AG04449 (cell line): ENCODE measurements at regions not wholly inside any gene's neighbourhood (a gene's known extent, or its start where the extent isn't known, plus 50 kb on each side); places are given as distances from the start of the nearest gene placed in this dataset.

Experiments
- CTCF ChIA-PET: fragments of 350-600 bp; formaldehyde crosslinking; extraction: SDS; loops from one replicate; lab custom pipeline; 2021; ENCODE audit warnings: antibody characterized with exemption; lab: Yijun Ruan, JAX
- POLR2A ChIA-PET: fragments of 400-600, 350-600 bp; formaldehyde crosslinking; extraction: SDS; loops from one replicate; lab custom pipeline; 2020; ENCODE audit warnings: antibody characterized with exemption, inconsistent platforms; lab: Yijun Ruan, JAX
- DNase-seq: peaks from one replicate; pipeline ENCODE4 v3.0.0-alpha.2; 2010; ENCODE audit warnings: low read depth, low spot score
- H3K4me3 ChIP-seq: 2 replicates; pipeline ENCODE4 v1.5.1; 2011; ENCODE audit warnings: low read depth, mild to moderate bottlenecking, control low read depth, low read length
- TF ChIP-seq, protein P1 (sequence below): IDR thresholded peaks from one replicate; pipeline ENCODE4 v1.5.1; 2011; ENCODE audit warnings: mild to moderate bottlenecking, moderate library complexity, low read length, control low read depth, inconsistent platforms; ENCODE audit not compliant: insufficient read depth; ENCODE audit errors: missing control alignments

DNA sequence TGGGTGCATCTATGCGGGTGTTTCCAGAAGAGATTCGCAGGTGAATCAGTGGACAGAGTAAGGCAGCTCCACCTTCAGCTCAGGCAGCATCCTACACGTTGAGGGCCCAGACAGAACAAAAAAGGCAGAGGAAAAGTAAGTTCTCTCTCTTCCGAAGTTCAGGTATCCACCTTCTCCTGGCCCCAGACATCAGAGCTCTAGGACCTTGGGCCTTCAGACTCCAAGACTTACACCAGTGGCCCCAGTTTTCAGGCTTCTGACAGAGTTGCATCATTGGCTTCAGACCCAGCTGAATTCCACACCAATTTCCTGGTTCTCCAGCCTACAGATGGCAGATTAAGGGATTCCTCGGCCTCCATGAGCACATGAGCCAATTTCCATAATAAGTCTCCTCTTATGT is 102.2 kb upstream of the GPR26 start:
- H3K4me3 ChIP-seq = no peak overlapping the region
- CTCF ChIA-PET = interaction anchor here (0.9 to 7.6 kb wide), 2 partner anchors 9 to 521 kb away, joined by 3 to 56 read pairs; no protein-coding TSS in a partner anchor
- TF ChIP-seq, protein P1, sequence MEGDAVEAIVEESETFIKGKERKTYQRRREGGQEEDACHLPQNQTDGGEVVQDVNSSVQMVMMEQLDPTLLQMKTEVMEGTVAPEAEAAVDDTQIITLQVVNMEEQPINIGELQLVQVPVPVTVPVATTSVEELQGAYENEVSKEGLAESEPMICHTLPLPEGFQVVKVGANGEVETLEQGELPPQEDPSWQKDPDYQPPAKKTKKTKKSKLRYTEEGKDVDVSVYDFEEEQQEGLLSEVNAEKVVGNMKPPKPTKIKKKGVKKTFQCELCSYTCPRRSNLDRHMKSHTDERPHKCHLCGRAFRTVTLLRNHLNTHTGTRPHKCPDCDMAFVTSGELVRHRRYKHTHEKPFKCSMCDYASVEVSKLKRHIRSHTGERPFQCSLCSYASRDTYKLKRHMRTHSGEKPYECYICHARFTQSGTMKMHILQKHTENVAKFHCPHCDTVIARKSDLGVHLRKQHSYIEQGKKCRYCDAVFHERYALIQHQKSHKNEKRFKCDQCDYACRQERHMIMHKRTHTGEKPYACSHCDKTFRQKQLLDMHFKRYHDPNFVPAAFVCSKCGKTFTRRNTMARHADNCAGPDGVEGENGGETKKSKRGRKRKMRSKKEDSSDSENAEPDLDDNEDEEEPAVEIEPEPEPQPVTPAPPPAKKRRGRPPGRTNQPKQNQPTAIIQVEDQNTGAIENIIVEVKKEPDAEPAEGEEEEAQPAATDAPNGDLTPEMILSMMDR = no peak

DNA sequence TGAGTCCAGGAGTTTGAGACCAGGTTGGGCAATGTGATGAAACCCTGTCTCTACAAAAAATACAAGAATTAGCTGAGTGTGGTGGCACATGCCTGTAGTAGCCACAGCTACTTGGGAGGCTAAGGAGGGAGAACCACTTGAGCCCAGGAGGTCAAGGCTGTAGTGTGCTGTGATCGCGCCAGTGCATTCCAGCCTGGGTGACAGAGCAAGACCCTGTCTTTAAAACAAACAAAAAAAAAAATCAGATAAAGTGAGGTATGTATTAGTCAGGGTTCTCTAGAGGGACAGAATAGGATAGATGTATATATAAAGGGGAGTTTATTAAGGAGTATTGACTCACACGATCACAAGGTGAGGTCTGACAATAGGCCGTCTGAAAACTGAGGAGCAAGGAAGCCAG is 101.5 kb upstream of the GPR26 start:
- CTCF ChIA-PET = interaction anchor here (0.9 to 7.6 kb wide), 3 partner anchors 9 to 522 kb away, joined by 3 to 56 read pairs (median 3); no protein-coding TSS in a partner anchor
- no peak overlapping the region for H3K4me3 ChIP-seq
- no peak for DNase-seq
- TF ChIP-seq, protein P1 = no peak
- POLR2A ChIA-PET = no interaction called here

More for the DNA sequence above, 102.2 kb upstream of the GPR26 start:
- POLR2A ChIA-PET = no interaction called here
- no peak for DNase-seq

DNA sequence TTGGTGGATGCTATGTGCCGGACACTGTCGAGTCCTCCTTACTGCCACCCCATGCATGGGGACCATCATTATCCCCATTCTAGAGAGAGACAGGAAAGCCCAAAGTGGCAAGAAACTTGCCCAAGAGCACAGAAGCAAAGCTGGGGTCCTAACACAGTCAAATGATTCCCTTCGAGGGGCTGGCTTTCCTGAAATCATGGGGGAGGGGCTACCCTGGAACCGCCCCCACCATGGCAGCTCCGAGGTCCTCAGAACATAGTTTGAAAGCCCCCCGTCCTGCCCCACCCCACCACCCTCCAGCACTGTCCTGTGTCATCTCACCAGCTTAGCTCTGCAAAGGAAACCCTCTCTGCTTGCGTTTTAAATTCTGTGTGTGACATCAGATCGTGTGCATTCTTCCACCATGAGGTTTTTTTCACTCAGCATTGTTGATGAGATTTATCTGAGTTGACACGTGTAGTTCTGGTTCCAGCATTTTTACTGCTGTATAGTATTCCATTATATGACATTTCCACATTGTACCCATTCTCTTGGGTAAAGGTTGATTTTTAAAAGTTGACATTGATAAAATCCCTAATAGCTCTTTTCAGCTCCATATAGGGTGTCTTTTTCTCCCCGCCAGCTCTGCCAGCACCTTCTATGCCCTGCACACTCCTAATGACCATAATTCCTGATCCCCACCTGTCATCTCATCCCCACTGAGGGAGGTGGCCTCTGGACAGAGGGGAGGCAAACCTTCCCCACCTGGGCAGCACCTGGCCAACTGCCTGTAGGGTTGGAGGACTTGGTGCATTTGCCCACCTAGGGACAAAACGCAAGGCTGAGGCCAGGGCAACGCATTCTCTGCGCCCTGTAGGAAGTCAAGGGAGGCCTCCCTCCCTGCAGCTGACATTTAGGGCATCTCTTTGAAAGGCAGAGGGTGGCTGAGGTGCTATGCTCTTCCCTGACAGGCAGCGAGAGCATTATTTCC is 100.2 kb upstream of the GPR26 start:
- ChIA-PET CTCF (interaction anchor here (1.3 to 7.6 kb wide), 3 partner anchors 17 to 523 kb away, joined by 3 to 56 read pairs (median 5); no protein-coding TSS in a partner anchor), POLR2A (no interaction called here)
- TF ChIP-seq, protein P1 = no peak
- H3K4me3 ChIP-seq = no peak overlapping the region
- DNase-seq = no peak

DNA sequence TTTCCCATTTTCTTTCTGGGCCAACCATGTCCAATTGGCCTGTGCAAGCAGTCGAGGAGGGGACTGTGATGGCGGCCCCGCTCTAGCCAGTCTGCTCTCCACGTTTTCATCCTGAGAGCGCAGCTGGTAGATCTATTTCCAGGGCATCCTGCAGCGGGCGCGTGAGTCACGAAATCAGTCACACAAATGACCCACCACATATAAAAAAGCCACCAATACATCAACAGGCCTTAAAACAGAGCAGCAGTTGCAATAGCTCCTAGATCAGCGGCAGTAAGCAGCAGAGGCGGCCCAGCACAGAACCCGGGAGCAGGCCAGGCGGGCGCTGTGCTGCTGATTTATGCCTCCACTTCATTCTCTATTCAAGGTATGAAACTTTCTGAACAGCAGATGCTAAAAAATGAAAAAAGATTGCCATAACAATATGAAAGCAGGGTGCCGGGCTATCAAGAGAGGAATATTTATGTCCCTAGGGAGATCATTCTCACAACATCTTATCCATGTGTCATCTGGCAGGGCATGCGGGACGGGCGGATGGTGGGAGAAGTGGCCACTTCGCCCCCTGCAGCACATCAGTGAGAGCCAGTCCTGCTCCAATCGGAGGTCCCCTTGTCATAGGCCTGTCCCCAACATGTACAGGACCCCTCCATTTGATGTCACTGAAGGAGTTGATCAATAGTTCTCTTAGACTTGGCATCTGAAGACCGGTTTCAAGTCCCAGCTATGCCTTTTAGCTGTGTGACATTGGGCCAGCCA is 98.0 kb upstream of the GPR26 start:
- TF ChIP-seq, protein P1 = no peak
- POLR2A ChIA-PET = no interaction called here

GRCh38 chr10:123568751-123569150 is 97.4 kb upstream of the GPR26 start:
- POLR2A ChIA-PET = no interaction called here
- CTCF ChIA-PET = no interaction called here
- no peak for DNase-seq
- no peak overlapping the region for H3K4me3 ChIP-seq
- TF ChIP-seq, protein P1 = no peak

More for the DNA sequence above, 98.0 kb upstream of the GPR26 start:
- no peak for DNase-seq
- H3K4me3 ChIP-seq = no peak overlapping the region
- CTCF ChIA-PET = no interaction called here

DNA sequence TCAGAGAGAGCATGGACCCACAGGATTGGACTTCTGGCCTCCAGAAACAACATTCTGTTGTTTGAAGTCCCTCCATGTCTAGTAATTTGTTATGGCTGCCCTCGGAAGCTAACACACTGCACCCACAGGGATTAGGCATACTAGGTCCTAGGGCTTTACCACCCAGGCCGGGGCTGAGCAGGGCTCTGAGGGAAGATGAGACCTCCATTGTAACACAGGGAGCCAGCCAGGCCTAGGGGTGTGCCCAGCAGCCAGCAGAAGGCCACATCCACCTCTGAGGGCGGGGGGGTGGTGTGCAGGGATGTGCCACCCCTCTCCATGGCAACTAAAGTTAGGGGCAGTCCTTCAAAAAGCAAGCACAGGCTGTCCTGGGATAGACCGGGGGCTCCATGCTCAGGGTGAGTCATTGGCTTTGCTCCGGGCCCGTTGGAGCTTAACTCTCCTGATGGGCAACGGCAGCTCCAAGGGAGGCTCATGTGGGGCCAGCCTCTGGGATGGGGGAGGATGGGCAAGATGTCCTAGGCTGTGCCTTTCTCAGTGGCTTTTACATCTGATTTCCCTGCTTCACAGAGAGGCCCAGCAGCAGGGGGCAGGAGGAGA is 96.6 kb upstream of the GPR26 start:
- ChIA-PET POLR2A (no interaction called here), CTCF (interaction anchor here (1.4 kb wide), 1 partner anchor 13 kb away, joined by 3 read pairs; no protein-coding TSS in a partner anchor)
- TF ChIP-seq, protein P1 = no peak
- H3K4me3 ChIP-seq = no peak overlapping the region
- no peak for DNase-seq
